GM19463 (cell line): ENCODE measurements at regions not wholly inside any gene's neighbourhood (a gene's known extent, or its start where the extent isn't known, plus 50 kb on each side); places are given as distances from the start of the nearest gene placed in this dataset.

Experiments used
- ATAC-seq: cut with Tn5 transposase; IDR thresholded peaks from one replicate; pipeline ENCODE4 v1.9.1; 2021; ENCODE audit warnings: mild to moderate bottlenecking, moderate library complexity; ENCODE audit not compliant: unreplicated experiment

DNA sequence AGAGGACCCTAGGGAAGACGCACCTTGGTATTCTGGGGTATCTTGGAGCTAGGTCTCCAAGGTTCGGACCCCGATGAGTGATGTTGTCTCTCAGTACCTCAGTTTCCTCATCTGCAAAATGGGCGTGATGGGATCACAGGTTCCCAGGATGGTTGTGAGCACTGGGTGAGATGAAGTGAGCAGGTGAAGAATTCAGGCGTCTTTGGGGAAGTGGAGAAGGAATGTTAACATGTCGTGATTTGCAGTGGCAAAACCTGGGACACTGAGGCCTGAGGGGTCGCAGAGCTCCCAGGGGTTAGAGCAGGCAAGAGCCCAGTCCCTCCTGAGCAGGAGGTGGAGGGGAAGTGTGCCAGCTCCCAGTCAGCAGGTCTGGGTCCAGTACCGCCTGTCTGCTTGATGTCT, 215.1 kb upstream of the GSE1 start:
- ATAC-seq = no peak

DNA sequence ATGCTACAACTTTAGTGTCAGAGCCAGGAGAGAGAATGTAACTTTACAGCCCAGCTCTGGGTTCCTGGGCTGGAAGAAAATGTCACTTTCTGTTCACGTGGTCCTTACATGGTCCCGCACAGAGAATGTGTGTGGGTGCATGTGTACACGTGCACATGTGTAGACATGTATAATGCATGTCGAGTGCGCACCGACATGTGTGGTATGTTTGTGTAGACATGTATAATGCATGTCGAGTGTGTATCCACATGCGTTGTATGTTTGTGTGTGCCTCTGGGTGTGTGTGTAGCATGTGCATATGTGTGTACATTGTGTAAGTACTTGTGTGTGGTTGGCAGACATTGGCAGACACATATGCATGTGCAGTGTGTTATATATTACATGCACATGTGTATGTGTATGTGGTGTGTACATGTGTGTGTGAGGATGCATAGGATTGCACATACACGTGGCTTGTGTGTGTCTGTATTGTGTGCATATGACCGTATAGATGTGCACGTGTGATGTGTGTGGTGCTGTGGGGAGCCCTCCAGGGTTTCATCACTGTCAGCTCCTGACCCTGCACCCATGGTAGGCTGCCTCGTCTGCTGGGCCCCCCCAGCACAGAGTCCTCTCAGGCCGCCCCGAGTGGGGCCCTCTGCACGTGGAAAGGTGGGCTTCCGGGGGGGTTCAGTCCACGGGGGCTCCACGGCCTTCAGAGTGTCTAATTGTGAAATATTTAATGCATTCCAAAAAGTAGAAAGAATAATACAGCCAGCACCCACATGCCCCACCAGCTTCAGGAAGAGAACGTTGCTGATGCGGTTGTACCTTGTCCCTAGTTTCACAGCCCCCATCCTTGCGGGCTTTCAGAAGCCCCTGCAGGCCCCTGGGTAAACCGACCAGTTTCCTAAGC, 214.2 kb upstream of the GSE1 start:
- ATAC-seq = no peak

DNA sequence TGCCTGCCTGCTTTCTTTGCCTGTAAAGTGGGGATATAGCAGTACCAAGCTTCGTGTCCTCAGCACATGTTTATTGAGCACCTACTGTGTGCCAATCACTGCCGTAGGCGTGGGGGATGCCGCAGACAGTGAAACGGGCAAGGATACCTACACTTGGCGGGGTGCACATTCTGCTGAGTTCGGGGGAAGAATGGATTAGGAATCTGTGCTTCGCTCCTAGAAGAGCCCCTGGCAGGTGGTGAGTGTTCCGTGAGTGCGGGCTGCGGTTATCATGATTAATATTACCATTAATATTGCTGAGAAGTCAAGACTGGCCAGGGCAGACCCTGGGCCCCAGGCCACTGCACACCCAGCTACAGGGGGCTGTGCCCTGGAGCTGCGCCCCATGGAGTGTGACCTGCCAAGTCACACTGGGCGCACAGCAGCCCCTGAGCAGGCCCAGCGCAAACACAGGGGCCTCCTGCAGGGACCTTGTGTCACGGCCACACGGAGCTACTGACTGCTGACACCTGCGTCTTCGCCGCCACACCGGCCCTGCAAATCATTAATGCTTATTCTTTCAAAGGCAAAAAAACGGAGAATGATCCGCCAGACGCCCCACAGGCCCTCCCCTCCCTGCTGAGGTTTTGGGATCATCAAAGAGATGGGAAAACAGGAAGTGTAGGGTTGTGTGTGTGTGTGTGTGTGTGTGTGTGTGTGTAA, 213.4 kb upstream of the GSE1 start:
- ATAC-seq = no peak

DNA sequence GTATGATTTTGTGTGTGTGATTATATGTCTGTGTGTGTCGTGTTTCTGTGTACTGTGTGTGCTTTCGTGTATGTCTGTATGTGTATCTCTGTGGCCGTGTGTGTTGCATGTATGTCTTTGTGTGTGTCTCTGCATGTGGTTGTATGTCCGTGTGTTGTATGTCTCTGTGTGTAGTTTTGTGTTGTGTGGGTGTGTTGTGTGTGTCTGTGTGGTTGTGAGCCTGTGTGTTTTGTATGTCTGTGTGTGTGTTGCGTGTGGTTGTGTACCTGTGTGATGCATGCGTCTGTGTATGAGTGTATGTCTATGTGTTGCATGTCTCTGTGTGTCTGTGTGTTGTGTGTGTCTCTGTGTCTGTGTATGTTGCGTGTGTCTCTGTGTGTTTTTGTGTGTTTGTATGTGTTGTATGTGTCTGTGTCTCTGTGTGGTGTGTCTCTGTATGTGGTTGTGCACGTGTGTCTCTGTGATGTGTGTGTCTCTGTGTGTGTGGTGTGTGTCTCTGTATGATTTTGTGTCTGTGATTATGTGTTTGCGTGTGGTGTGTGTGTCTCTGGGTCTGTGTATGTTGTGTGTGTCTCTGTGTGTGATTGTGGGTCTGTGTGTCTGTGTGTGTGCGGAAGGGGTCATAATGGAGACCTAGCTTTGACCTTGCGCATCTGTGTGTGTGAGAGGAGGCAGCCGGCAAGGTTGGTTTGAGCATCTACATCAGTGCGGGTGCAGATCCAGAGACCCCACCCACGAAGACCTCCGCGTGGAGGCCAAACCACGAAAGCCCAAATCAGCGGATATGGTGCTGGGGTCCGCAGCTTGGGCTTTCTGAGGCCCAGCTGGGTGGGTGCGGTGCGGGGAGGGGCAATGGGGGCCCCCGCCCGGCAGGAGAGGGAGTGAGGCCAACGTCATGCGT, 212.6 kb upstream of the GSE1 start:
- no peak for ATAC-seq

DNA sequence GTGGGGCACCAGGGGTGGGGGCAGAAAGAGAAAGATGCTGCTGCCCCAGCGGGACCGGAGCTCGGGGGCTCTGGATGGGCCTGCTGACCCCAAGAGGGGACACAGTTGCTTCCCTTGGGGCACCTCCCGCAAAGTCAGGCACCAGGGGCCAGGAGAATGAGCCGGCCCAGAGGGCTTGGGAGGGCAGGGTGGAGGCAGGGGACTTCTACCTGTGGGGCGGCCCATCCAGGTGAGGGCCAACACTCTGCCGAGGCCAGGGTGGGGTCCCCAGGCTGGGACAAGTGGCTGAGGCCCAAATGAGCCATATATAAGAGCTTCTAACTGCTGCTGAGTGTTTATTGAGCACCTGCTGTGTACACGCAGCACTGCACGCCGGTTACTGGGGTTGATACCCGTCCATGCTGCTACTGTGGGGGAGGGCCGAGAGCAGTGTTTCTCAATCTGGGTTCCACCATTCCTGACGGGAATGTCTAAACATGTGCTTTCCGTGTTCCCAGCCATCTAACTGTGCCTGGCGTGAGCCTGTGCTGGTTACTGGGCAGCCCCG, 211.7 kb upstream of the GSE1 start:
- ATAC-seq = no peak

DNA sequence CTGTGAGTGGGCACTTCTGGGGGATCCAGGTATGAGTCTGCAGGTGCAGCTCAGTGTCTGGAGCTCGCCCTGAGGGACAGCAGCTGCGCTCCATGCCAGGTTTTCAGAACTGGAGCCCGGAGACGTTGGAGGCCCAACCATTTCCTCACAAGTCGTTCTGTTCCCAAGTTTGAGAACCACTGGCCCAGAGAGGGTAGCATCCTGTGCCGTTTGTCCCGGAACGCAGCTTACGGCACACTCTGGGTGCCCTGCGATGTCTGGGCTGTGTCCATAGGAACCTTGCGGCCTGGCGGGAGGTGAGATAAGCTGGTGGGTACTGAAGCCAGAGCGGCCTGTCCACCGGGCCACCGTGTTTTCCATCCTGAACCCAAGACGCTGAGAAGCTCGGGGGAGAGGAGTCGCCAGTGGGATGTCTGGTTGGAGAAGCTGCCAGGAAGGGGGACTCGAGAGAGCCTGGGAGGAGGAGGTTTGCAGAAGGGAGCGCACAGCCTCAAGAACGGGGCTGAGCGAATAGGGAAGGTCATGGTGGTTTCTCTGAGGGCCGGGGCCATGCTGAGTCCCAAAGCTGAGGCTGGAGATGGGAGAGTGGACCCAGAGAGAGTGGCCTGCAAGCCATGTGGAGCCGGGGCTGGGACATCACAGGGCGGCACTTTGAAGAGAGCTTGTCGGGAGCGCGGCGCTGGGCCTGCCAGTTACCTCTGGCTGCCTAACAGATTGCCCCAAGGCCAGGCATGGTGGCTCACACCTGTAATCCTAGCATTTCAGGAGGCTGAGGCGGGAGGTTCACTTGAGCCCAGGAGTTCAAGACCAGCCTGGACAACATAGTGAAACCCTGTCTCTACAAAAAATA, 211.0 kb upstream of the GSE1 start:
- no peak for ATAC-seq

DNA sequence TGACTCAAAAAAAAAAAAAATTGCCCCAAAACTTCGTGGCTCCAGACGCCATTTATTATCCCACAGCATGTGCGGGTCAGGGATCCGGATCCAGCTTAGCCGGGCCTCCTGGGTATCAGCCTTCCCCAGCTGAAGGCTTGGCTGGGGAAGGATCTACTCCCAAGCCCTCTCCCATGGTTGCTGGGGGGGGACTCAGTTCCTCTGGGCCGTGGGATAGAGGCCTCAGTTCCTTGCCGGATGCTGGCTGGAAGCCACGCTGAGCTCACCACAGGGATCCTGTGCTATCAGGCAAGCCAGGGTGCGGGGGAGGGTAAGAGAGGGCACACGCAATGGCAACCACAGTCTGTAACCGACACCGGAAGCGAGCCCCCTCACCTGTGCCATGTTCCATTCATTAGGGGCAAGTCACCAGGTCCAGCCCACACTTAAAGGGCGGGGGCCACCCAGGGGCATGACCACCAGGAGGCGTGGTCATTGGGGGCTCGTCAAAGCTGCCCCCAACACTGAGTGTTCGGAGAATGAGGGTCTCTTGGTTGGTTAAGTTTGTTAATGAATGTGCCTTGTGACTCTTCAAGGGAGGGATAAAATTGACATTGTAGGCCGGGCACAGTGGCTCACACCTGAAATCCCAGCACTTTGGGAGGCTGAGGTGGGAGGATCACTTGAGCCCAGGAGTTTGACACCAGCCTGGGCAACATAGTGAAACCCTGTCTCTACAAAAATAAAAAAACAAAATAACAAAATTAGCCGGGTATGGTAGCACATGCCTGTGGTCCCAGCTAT, 210.0 kb upstream of the GSE1 start:
- ATAC-seq = no peak

DNA sequence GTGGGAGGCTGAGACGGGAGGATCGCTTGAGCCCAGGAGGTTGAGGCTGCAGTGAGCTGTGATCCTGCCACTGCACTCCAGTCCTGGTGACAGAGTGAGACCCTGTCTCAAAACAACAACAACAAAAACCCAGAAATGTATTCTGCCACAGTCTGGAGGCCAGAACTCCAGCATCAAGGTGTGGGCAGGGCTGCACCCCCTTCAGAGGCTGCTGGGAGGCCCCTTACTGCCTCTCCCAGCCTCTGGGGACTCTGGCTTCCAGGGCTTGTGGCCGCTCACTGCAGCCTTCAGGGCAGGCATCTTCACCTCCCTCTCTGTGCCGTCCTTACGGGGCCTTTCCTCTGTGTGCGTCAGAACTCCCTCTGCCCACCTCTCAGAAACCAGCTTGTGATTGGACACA, 209.4 kb upstream of the GSE1 start:
- ATAC-seq = no peak

DNA sequence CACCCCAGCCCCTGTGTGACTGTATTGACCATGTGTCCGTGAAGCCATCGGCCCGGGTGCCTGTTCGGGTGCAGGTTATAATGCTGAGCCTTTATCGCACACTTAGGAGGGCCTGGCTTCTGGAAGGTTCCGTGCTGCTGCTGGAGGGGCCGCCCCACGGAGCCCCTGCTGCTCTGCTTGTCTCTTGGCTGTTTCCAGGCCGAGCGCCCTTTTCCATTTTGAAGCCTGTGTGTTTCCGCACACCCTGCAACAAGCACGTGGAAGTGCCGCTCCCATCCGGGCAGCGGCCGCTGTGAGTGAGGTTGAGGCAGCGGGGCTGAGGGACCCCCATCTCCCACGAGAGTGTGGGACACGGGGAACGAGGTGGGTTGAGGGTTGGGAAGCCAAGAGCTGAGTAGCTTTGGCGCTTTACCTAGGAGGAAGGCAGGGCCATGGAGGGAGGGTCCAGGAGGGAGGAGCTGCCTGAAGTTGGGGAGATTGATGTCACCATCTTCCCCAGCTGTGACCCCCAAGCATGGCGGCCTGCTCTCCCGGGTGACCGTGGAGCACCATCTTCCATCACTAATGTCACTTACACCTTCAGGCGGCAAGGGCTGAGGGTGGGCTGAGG, 200.1 kb upstream of the GSE1 start:
- ATAC-seq = no peak

DNA sequence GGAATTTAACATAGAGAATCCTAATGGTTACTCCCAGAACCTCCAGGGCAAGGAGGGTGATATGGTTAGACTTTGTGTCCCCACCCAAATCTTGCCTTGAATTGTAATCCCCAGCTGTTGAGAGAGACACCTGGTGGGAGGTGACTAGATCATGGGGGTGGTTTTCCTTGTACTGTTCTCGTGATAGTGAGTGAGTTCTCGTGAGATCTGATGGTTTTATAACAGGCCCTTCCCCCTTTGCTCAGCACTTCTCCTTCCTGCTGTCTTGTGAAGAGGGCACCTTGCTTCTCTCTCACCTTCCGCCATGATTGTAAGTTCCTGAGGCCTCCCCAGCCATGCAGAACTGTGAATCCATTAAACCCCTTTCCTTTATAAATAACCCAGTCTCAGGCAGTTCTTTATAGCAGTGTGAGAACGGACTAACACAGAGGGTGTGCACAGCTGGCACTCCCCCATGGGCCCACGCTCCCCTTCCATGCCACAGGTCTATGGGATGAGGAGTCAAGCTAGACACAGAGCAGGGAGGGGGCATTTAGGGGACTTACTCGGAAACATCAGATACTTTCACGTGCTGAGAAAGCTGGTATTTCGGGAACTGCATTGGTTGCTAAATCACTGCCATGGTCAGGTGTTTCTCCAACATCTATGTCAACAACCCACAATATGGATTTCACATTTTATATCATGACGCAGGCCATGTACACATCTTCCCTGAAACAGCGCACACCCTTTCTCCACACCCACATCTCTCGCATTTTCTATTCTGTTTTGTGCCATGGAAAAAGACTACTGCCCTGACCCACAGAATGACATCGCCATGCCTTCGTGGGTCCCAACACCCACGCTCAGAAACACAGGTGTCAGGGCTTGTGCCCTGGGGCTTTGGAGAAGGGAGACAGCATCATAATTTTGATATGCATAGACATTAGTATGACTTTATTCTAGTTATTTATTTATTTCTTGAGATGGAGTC, 199.1 kb upstream of the GSE1 start:
- ATAC-seq = no peak

DNA sequence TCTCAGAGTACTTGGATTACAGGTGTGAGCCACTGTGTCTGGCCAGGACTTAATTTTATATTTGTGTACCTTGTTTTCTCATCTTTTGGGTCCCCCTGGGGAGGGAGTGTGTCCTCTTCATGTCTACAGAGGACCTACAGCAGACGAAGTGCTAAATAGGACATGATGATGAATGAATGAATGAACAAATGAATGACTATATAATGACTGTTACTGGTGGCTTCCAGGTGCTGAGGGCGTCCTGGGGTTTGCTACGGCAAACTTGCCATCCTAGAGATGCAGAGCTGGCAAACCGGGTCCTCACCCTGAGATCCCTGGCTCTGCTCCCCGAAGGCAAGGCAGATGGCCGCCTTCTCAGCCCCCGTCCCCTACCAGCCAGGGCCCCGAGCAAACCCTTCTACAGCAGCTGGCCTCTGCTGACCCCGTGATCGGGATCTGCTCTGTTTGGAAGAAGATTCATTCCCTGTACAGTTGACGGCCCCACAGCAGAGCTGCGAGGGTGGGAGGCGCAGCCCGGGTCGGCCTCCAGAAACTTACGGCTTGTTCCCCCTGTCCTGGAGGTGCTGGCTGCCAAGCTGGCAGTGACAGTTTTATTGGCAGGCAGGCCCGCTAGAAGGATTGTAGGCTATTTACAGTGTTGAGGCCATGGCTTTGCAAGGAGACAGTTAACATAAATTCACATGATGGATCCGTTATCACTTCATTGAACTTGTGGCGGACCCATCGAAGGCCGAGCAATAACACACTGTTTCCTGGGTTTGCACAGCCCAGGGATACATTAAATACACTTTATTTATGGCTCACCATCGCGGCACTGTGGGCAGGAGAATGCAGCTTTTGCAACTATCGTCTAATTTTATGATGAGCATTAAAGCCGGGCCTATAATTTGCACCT, 197.7 kb upstream of the GSE1 start:
- no peak for ATAC-seq

DNA sequence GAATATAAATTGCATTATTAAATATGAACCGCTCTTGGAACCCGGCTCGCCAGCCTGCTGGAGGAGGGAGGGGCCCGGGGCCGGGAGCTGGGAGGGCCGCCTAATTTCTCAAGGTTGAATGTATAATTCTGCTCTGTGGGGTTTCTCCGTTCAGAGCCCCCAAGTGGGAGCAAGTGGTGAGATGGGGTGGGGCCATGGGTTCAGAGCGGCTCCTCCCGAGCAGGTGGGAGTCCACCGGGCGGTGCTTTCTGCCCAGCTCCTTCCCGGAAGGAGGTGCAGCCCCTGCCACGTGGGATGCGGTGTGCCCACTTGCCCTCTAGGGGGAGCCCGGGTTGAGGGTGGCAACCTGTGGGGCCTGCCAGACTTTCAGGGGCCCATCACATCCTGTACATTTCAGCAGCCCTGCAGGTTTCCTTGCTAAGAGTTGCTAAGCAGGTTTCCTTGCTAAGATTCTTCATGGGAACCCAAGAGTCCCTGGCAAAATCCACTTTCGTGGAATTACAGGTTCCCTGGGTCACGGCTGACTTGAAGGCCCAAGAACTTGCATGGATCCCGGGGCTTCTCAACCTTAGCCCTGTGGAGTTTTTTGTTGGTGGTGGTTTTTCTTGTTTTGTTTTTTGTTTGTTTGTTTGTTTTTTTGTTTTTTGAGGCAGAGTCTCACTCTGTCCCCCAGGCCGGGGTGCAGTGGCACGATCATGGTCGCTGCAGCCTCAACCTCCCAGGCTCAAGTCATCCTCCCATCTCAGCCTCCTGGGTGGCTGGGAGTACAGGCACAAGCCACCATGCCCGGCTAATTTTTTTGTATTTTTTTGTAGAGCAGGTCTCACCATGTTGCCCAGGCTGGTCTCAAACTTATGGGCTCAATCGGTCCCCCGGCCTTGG, 196.7 kb upstream of the GSE1 start:
- ATAC-seq = no peak

DNA sequence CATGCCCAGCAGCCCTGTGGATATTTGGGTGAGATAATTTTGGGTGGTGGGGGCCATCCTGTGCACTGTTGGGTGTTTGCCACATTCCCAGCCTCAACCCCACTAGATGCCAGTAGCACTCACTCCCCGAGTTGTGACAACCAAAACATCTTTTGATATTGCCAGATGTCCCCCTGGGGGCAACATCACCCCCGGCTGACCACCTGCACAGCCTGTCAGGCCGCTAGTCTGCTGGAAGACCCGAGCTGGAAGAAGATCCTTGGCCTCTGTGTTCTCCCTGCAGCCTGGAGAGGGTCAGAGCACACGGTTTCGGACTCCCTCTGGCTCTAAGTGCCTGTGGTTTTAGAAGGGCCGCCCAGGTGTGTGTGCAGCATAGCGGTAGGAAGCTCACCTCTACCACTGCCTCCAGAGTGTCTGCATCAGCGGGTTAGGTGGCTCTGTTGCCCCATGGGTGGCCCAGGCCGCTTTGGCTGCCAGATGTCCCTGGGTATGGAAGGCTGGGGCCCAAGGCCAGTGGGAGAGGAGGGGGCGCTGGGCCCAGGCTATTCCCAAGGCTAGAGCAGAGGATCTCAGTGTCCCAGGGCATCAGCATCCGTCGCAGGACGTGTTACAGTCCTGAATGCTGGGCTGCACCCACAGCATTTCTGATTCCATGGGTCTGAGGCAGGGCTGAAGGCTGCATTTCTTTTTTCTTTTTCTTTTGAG, 195.8 kb upstream of the GSE1 start:
- ATAC-seq = no peak

DNA sequence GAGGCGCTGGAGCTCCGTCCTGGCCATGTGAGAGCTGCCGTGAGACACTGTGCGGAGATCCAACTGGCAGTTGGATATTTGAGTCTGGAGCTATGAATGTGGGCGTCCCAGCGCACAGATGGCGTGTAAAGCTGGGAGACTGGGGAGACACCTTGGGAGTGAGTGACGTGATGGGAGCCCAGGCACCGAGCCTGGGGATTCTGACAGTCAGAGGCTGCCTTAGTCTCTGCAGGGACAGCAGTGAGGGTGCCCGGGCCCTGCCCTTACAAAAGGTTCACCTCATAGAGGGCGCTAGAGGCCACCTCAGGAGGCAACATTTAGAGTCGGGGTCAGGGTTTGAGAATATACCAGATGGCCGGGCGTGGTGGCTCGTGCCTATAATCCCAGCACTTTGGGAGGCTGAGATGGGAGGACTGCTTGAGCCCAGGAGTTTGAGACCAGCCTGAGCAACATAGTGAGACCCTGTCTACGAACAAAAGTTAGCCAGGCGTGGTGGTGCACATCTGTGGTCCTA, 194.1 kb upstream of the GSE1 start:
- no peak for ATAC-seq
